Caco-2 (cell line): ENCODE measurements at regions not wholly inside any gene's neighbourhood (a gene's known extent, or its start where the extent isn't known, plus 50 kb on each side); places are given as distances from the start of the nearest gene placed in this dataset.

Experiments used
- BruUV-seq: library from RNA; stranded (reverse); fragments of 400-500 nt; replicated peaks from 2 replicates; lab custom pipeline; 2021; lab: Mats Ljungman, UMichigan
- CTCF ChIA-PET: fragments of 300-600 bp; sonication (Branson Sonifier 250); formaldehyde crosslinking; loops from one replicate; lab custom pipeline; 2022; ENCODE audit warnings: antibody characterized with exemption; lab: Charles Lee
- POLR2A ChIA-PET: fragments of 300-600 bp; sonication (Branson Sonifier 250); formaldehyde crosslinking; loops from one replicate; lab custom pipeline; 2022; ENCODE audit warnings: antibody characterized with exemption; lab: Charles Lee
- DNase-seq, 2 experiments: peaks; one replicate each; pipeline versions ENCODE4 v3.0.0 to v3.0.0-alpha.2; 2020 to 2022
- H3K27me3 ChIP-seq: replicated peaks from 2 replicates; pipeline ENCODE4 v1.6.0; 2011; ENCODE audit warnings: low read length; ENCODE audit not compliant: control insufficient read depth, insufficient read depth
- H3K36me3 ChIP-seq: 2 replicates; pipeline ENCODE4 v1.5.1; 2011; ENCODE audit warnings: low read length; ENCODE audit not compliant: control insufficient read depth, insufficient read depth
- H3K4me1 ChIP-seq: fragments of 250-450 bp; sonication (Bioruptor Pico); 2 replicates; pipeline ENCODE4 v1.5.1; 2020; ENCODE audit warnings: mild to moderate bottlenecking
- H3K4me3 ChIP-seq: 2 replicates; pipeline ENCODE4 v1.5.1; 2011; ENCODE audit warnings: low read depth, mild to moderate bottlenecking, control low read depth, low read length
- H3K9me3 ChIP-seq: fragments of 250-450 bp; sonication (Bioruptor Pico); 2 replicates; pipeline ENCODE4 v1.5.1; 2020; ENCODE audit warnings: mild to moderate bottlenecking, moderate library complexity
- H3K27ac Mint-ChIP-seq: one replicate; pipeline ENCODE4 v1.8.0; 2022; ENCODE audit warnings: mixed read lengths; ENCODE audit not compliant: unreplicated experiment
- H3K27me3 Mint-ChIP-seq: one replicate; pipeline ENCODE4 v1.8.0; 2022; ENCODE audit warnings: mixed read lengths; ENCODE audit not compliant: insufficient read depth, unreplicated experiment
- H3K36me3 Mint-ChIP-seq: one replicate; pipeline ENCODE4 v1.8.0; 2022; ENCODE audit warnings: mild to moderate bottlenecking, mixed read lengths; ENCODE audit not compliant: insufficient read depth, unreplicated experiment
- H3K4me1 Mint-ChIP-seq: one replicate; pipeline ENCODE4 v1.8.0; 2022; ENCODE audit warnings: low read depth, mixed read lengths; ENCODE audit not compliant: unreplicated experiment
- H3K4me3 Mint-ChIP-seq: one replicate; pipeline ENCODE4 v1.8.0; 2022; ENCODE audit warnings: mild to moderate bottlenecking, moderate library complexity, mixed read lengths; ENCODE audit not compliant: unreplicated experiment
- H3K9me3 Mint-ChIP-seq: one replicate; pipeline ENCODE4 v1.8.0; 2022; ENCODE audit warnings: mixed read lengths; ENCODE audit not compliant: unreplicated experiment
- CTCF ChIP-seq, 2 experiments: fragments of 200-600 bp in 1 of 2; IDR thresholded peaks; 1 replicate in 1 of 2; 2 replicates in 1 of 2; pipeline versions ENCODE4 v1.5.1 to v1.8.0; 2011 to 2022; ENCODE audit warnings: antibody characterized with exemption in 1 of 2, control low read depth in 1 of 2, inconsistent platforms in 1 of 2, low read depth in 1 of 2, low read length in 1 of 2, mild to moderate bottlenecking in 1 of 2, moderate library complexity in 1 of 2; ENCODE audit not compliant: insufficient read depth in 1 of 2, severe bottlenecking in 1 of 2, unreplicated experiment in 1 of 2
- intact Hi-C: fragments of 100-400 bp; cut with micrococcal nuclease; formaldehyde crosslinking; loops from one replicate; pipeline ENCODE4 v1.10.0; 2022; ENCODE audit not compliant: unreplicated experiment

GRCh38 chr3:110868106-110868505 is 203.5 kb upstream of the NECTIN3 start:
- H3K27me3 Mint-ChIP-seq: no peaks in the 10 kb centered on the region
- H3K36me3 Mint-ChIP-seq: no peaks in the 10 kb centered on the region
- H3K9me3 Mint-ChIP-seq: no peaks in the 10 kb centered on the region
- H3K4me1 Mint-ChIP-seq: no peaks in the 10 kb centered on the region
- H3K4me3 Mint-ChIP-seq: no peak overlapping the region
- Histone ChIP-seq H3K4me3 (no peak overlapping the region), H3K27me3 (no peaks in the 10 kb centered on the region), H3K4me1 (no peaks in the 10 kb centered on the region), H3K36me3 (no peaks in the 10 kb centered on the region), H3K9me3 (no peaks in the 10 kb centered on the region)
- no TSS peak for BruUV-seq
- no peak for TF ChIP-seq CTCF (IDR thresholded peaks at IDR 0.05; ENCODE audit: insufficient read depth in 1 of 2, low read depth in 1 of 2, low read length in 1 of 2, severe bottlenecking in 1 of 2, unreplicated experiment in 1 of 2)
- H3K27ac Mint-ChIP-seq: no peak overlapping the region
- ChIA-PET CTCF (no interaction called here), POLR2A (no interaction called here)
- no peak for DNase-seq
- intact Hi-C loops: no loop called here

GRCh38 chr3:110869736-110870135 is 201.9 kb upstream of the NECTIN3 start:
- no TSS peak for BruUV-seq
- Mint-ChIP-seq H3K4me3 (no peak overlapping the region), H3K4me1 (no peaks in the 10 kb centered on the region), H3K36me3 (no peaks in the 10 kb centered on the region), H3K27me3 (no peaks in the 10 kb centered on the region), H3K27ac (no peak overlapping the region), H3K9me3 (peaks cover 12% of the 10 kb centered on the region)
- TF ChIP-seq CTCF (IDR thresholded peaks at IDR 0.05; ENCODE audit: insufficient read depth in 1 of 2, low read depth in 1 of 2, low read length in 1 of 2, severe bottlenecking in 1 of 2, unreplicated experiment in 1 of 2): no peak
- H3K27me3 ChIP-seq: no peaks in the 10 kb centered on the region
- ChIA-PET CTCF (no interaction called here), POLR2A (no interaction called here)
- intact Hi-C loops: no loop called here
- DNase-seq: no peak
- H3K4me1 ChIP-seq: no peaks in the 10 kb centered on the region
- no peaks in the 10 kb centered on the region for H3K9me3 ChIP-seq
- no peak overlapping the region for H3K4me3 ChIP-seq
- no peaks in the 10 kb centered on the region for H3K36me3 ChIP-seq

GRCh38 chr3:110871869-110872268 is 199.7 kb upstream of the NECTIN3 start:
- no peak overlapping the region for H3K27ac Mint-ChIP-seq
- Histone ChIP-seq H3K4me3 (no peak overlapping the region), H3K27me3 (no peaks in the 10 kb centered on the region), H3K36me3 (no peaks in the 10 kb centered on the region), H3K9me3 (no peaks in the 10 kb centered on the region), H3K4me1 (no peaks in the 10 kb centered on the region)
- peaks cover 28% of the 10 kb centered on the region for H3K9me3 Mint-ChIP-seq
- H3K4me1 Mint-ChIP-seq: no peaks in the 10 kb centered on the region
- no TSS peak for BruUV-seq
- no peaks in the 10 kb centered on the region for H3K27me3 Mint-ChIP-seq
- no peak for TF ChIP-seq CTCF (IDR thresholded peaks at IDR 0.05; ENCODE audit: insufficient read depth in 1 of 2, low read depth in 1 of 2, low read length in 1 of 2, severe bottlenecking in 1 of 2, unreplicated experiment in 1 of 2)
- intact Hi-C loops: no loop called here
- no peak for DNase-seq
- H3K4me3 Mint-ChIP-seq: no peak overlapping the region
- CTCF ChIA-PET: no interaction called here
- POLR2A ChIA-PET: no interaction called here
- H3K36me3 Mint-ChIP-seq: no peaks in the 10 kb centered on the region
